MM.1S (cell line): ENCODE measurements at regions not wholly inside any gene's neighbourhood (a gene's known extent, or its start where the extent isn't known, plus 50 kb on each side); places are given as distances from the start of the nearest gene placed in this dataset.

Experiments
- DNase-seq: peaks from one replicate; pipeline ENCODE4 v3.0.0-alpha.2; 2015
- H2AFZ ChIP-seq: fragments of 300-600 bp; sonication (generic); 2 replicates; pipeline ENCODE4 v1.6.0; 2016; ENCODE audit warnings: antibody characterized with exemption, low read length
- H3F3A ChIP-seq: fragments of 300-600 bp; sonication (generic); 2 replicates; pipeline ENCODE4 v1.6.1; 2016; ENCODE audit warnings: mild to moderate bottlenecking, antibody characterized with exemption, low read length, moderate library complexity, mixed read lengths; ENCODE audit not compliant: insufficient read depth
- H3K27ac ChIP-seq: fragments of 300-600 bp; sonication (generic); 2 replicates; pipeline ENCODE4 v1.5.1; 2016; ENCODE audit warnings: mild to moderate bottlenecking, low read length
- H3K27me3 ChIP-seq: fragments of 300-600 bp; sonication (generic); replicated peaks from 2 replicates; pipeline ENCODE4 v1.6.0; 2016; ENCODE audit warnings: low read length; ENCODE audit not compliant: insufficient read depth
- H3K36me3 ChIP-seq: fragments of 300-600 bp; sonication (generic); replicated peaks from 2 replicates; pipeline ENCODE4 v1.6.1; 2016; ENCODE audit warnings: mild to moderate bottlenecking, low read length, mixed read lengths; ENCODE audit not compliant: insufficient read depth
- H3K4me1 ChIP-seq: fragments of 300-600 bp; sonication (generic); 2 replicates; pipeline ENCODE4 v1.6.1; 2016; ENCODE audit warnings: low read length, mixed read lengths
- H3K4me2 ChIP-seq: fragments of 300-600 bp; sonication (generic); 2 replicates; pipeline ENCODE4 v1.6.0; 2016; ENCODE audit warnings: low read depth, low read length
- H3K4me3 ChIP-seq: fragments of 300-600 bp; sonication (generic); 2 replicates; pipeline ENCODE4 v1.5.1; 2016; ENCODE audit warnings: low read length, mixed read lengths
- H3K79me2 ChIP-seq: fragments of 300-600 bp; sonication (generic); 2 replicates; pipeline ENCODE4 v1.6.1; 2016; ENCODE audit warnings: mixed run types, low read length, mixed read lengths
- H3K9ac ChIP-seq: fragments of 300-600 bp; sonication (generic); 2 replicates; pipeline ENCODE4 v1.6.1; 2016; ENCODE audit warnings: low read length, mixed read lengths
- H3K9me2 ChIP-seq: fragments of 300-600 bp; sonication (generic); replicated peaks from 2 replicates; pipeline ENCODE4 v1.6.1; 2016; ENCODE audit warnings: mild to moderate bottlenecking, low read length, mixed read lengths; ENCODE audit not compliant: insufficient read depth
- H3K9me3 ChIP-seq: fragments of 300-600 bp; sonication (generic); replicated peaks from 2 replicates; pipeline ENCODE4 v1.6.1; 2016; ENCODE audit warnings: mild to moderate bottlenecking, low read length, mixed read lengths; ENCODE audit not compliant: insufficient read depth
- H4K20me1 ChIP-seq: fragments of 300-600 bp; sonication (generic); 2 replicates; pipeline ENCODE4 v1.6.1; 2016; ENCODE audit warnings: mild to moderate bottlenecking, low read length, moderate library complexity, mixed read lengths; ENCODE audit not compliant: insufficient read depth
- CTCF ChIP-seq: fragments of 300-600 bp; sonication (generic); IDR thresholded peaks from 2 replicates; pipeline ENCODE4 v1.5.1; 2016; ENCODE audit warnings: antibody characterized with exemption, low read length, mixed read lengths
- EZH2 ChIP-seq: fragments of 300-600 bp; sonication (generic); optimal IDR thresholded peaks from 2 replicates; pipeline ENCODE3; 2017; ENCODE audit warnings: low read depth, mild to moderate bottlenecking, antibody characterized with exemption, low read length, mixed read lengths
- EZH2phosphoT487 ChIP-seq: fragments of 300-600 bp; sonication (generic); IDR thresholded peaks from 2 replicates; pipeline ENCODE4 v1.6.1; 2018; ENCODE audit warnings: antibody characterized with exemption, low read length

GRCh38 chr18:28791101-28791500 lies 614.2 kb upstream of the CDH2 start:
- no peaks in the 10 kb centered on the region for H3F3A ChIP-seq

GRCh38 chr18:28789502-28789901 lies 612.6 kb upstream of the CDH2 start:
- Histone ChIP-seq H3F3A (no peaks in the 10 kb centered on the region), H3K79me2 (no peaks in the 10 kb centered on the region), H3K4me1 (no peaks in the 10 kb centered on the region), H3K27ac (no peak overlapping the region), H3K9me2 (no peaks in the 10 kb centered on the region), H3K4me3 (no peak overlapping the region), H4K20me1 (no peaks in the 10 kb centered on the region), H3K4me2 (no peak overlapping the region), H2AFZ (no peak overlapping the region), H3K36me3 (no peaks in the 10 kb centered on the region), H3K9me3 (no peaks in the 10 kb centered on the region), H3K27me3 (no peaks in the 10 kb centered on the region), H3K9ac (no peak overlapping the region)
- no peak for TF ChIP-seq EZH2
- no peak for TF ChIP-seq EZH2phosphoT487
- TF ChIP-seq CTCF: no peak
- no peak for DNase-seq

More at GRCh38 chr18:28791101-28791500, 614.2 kb upstream of the CDH2 start:
- no peak overlapping the region for H2AFZ ChIP-seq
- H3K9me3 ChIP-seq: no peaks in the 10 kb centered on the region
- no peak overlapping the region for H3K27ac ChIP-seq
- no peaks in the 10 kb centered on the region for H3K4me1 ChIP-seq
- H3K36me3 ChIP-seq: no peaks in the 10 kb centered on the region
- TF ChIP-seq EZH2phosphoT487 (no peak), CTCF (no peak), EZH2 (no peak)
- H3K9ac ChIP-seq: no peak overlapping the region
- no peak for DNase-seq
- H4K20me1 ChIP-seq: no peaks in the 10 kb centered on the region
- H3K79me2 ChIP-seq: no peaks in the 10 kb centered on the region
- H3K27me3 ChIP-seq: no peaks in the 10 kb centered on the region
- no peak overlapping the region for H3K4me3 ChIP-seq
- H3K9me2 ChIP-seq: no peaks in the 10 kb centered on the region
- H3K4me2 ChIP-seq: no peak overlapping the region

GRCh38 chr18:28786926-28787325 lies 610.0 kb upstream of the CDH2 start:
- no peaks in the 10 kb centered on the region for H3K9me3 ChIP-seq
- H3K27ac ChIP-seq: no peak overlapping the region
- H3K4me2 ChIP-seq: no peak overlapping the region
- no peak overlapping the region for H3K4me3 ChIP-seq
- H4K20me1 ChIP-seq: no peaks in the 10 kb centered on the region
- H3K9ac ChIP-seq: no peak overlapping the region
- no peaks in the 10 kb centered on the region for H3F3A ChIP-seq
- DNase-seq: no peak
- no peaks in the 10 kb centered on the region for H3K27me3 ChIP-seq
- H3K36me3 ChIP-seq: no peaks in the 10 kb centered on the region
- TF ChIP-seq CTCF (no peak), EZH2phosphoT487 (no peak), EZH2 (no peak)
- no peaks in the 10 kb centered on the region for H3K4me1 ChIP-seq
- H2AFZ ChIP-seq: no peak overlapping the region
- no peaks in the 10 kb centered on the region for H3K9me2 ChIP-seq
- H3K79me2 ChIP-seq: no peaks in the 10 kb centered on the region
